K562 (cell line): ENCODE measurements at regions not wholly inside any gene's neighbourhood (a gene's known extent, or its start where the extent isn't known, plus 50 kb on each side); places are given as distances from the start of the nearest gene placed in this dataset.

Experiments used
- CTCF ChIP-seq, 3 experiments: IDR thresholded peaks in 2 of 3; conservative IDR thresholded peaks in 1 of 3; 2 replicates each; pipeline ENCODE4 v1.5.1; 2011 to 2012; ENCODE audit warnings: low read length in 3 of 3, mild to moderate bottlenecking in 3 of 3, control low read depth in 2 of 3, improper control_type of control experiment in 1 of 3, inconsistent platforms in 1 of 3, low read depth in 1 of 3, mixed read lengths in 1 of 3, moderate library complexity in 1 of 3; ENCODE audit not compliant: insufficient read depth in 2 of 3
- JUNB ChIP-seq: fragments of 450-650 bp; formaldehyde crosslinking; conservative IDR thresholded peaks from 2 replicates; pipeline ENCODE4 v1.4.0; 2020; ENCODE audit warnings: mild to moderate bottlenecking
- JUND ChIP-seq, 2 experiments: IDR thresholded peaks; 2 replicates in 1 of 2; 3 replicates in 1 of 2; pipeline ENCODE4 v1.6.1; 2011; ENCODE audit warnings: borderline replicate concordance in 2 of 2, low read depth in 2 of 2, low read length in 2 of 2, improper control_type of control experiment in 1 of 2, missing biosample characterization in 1 of 2, missing genetic modification characterization in 1 of 2, missing genetic modification reagents in 1 of 2
- MXI1 ChIP-seq: IDR thresholded peaks from 2 replicates; pipeline ENCODE4 v1.6.1; 2011; ENCODE audit warnings: low read depth, mild to moderate bottlenecking, improper control_type of control experiment, low read length
- POLR2A ChIP-seq: fragments of 450-650 bp; conservative IDR thresholded peaks from 2 replicates; pipeline ENCODE4 v1.6.1; 2016
- SAFB2 ChIP-seq: fragments of 200-400 bp; formaldehyde crosslinking; IDR thresholded peaks from 2 replicates; pipeline ENCODE4 v1.6.1; 2018; ENCODE audit warnings: borderline replicate concordance, low read length, low read depth, moderate library complexity; ENCODE audit not compliant: severe bottlenecking
- ZSCAN29 ChIP-seq: fragments of 450-650 bp; IDR thresholded peaks from 2 replicates; pipeline ENCODE4 v1.6.1; 2017

- TF ChIP-seq SAFB2 (no peak), CTCF (IDR thresholded peaks at IDR 0.05 in 2 of 3, conservative IDR thresholded peaks at IDR 0.05 in 1 of 3; ENCODE audit: insufficient read depth in 2 of 3, low read depth in 1 of 3, low read length in 3 of 3) (no peak), JUNB (no peak), ZSCAN29 (no peak), MXI1 (no peak), JUND (IDR thresholded peaks at IDR 0.05; ENCODE audit: borderline replicate concordance, low read depth, low read length) (no peak), JUND (tag; IDR thresholded peaks at IDR 0.05; ENCODE audit: borderline replicate concordance, low read depth, low read length) (no peak), POLR2A (no peak)
These were observed 261.7 kb upstream of the SSTR1 start for GRCh38 chr14:37945959-37946358.
